Brain pericyte (primary cell): ENCODE measurements at regions not wholly inside any gene's neighbourhood (a gene's known extent, or its start where the extent isn't known, plus 50 kb on each side); places are given as distances from the start of the nearest gene placed in this dataset.
"Not testable (repeated sequence)": the region's sequence is repeated elsewhere in the genome, so short reads cannot be mapped to it uniquely, and the experiment has no call there.

Experiments used
- DNase-seq: peaks from one replicate; pipeline ENCODE4 v3.0.0-alpha.2; 2012; ENCODE audit warnings: low read depth, low spot score

- DNase-seq, result no peak
These were observed 772.7 kb upstream of the EPHA5 start for GRCh38 chr4:66443008-66443407.

DNA sequence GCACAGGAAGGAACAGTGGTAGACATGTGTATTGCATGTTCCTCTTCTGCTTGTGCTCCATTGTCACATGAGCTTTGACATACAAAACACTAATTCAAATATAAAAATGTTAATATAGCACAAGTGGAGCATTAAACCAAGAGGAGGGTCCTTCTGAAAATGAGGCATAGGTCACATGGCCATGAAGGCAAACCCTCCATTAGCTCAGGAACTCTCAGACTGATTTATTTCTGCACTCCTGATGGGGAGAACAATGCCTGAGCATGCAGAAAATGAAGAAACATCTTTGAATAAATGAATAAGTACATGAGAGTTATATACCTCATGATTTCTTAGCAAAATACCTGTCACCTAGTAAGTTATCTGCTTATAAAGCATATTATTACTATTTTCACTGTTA lies 769.2 kb upstream of the EPHA5 start:
- DNase-seq, result no peak

GRCh38 chr4:66433706-66434105 lies 763.4 kb upstream of the EPHA5 start:
- DNase-seq, result no peak

- no peak for DNase-seq
These were observed 760.6 kb upstream of the EPHA5 start for GRCh38 chr4:66430856-66431255.

GRCh38 chr4:66429276-66429675 lies 759.0 kb upstream of the EPHA5 start:
- DNase-seq, result no peak

- no peak for DNase-seq
These were observed 746.1 kb upstream of the EPHA5 start for GRCh38 chr4:66416425-66416824.

DNA sequence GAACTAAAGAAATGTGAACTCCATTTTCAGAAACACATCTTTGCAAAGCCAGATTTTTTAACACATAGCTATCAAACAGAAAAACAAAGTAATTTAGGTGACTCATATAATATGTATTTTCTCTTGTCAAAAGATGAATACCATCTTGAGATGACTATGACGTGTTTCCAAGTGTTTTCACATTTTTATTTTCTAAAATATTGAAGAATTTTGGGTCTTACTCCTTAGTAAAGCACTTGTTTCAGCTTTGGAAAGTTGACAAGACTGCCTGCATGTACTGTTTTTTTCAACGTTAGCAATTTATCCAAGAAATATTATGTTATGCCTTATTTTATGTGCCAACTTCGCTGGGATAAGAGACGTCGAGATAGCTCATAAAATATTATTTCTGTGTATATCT lies 733.9 kb upstream of the EPHA5 start:
- DNase-seq, result no peak

DNA sequence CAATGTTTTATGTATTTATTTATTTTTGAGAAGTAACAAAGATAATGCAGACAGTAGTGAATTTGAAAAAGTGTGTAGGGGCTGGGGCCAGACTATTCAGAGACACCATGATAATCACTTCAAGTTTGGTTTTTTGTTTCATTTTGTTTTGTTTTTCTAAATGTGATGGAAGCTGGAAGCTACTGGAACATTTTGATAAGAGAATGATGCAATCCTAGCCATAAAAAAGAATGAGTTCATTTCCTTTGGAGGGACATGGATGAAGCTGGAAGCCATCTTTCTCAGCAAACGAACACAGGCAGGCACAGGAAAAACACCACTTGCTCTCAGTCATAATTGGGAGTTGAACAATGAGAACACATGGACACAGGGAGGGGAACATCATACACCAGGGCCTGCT lies 706.6 kb upstream of the EPHA5 start:
- no peak for DNase-seq

GRCh38 chr4:66376396-66376795 lies 706.1 kb upstream of the EPHA5 start:
- DNase-seq, result no peak

GRCh38 chr4:66373268-66373667 lies 703.0 kb upstream of the EPHA5 start:
- DNase-seq, result no peak

- DNase-seq, result no peak
These were observed 702.4 kb upstream of the EPHA5 start for GRCh38 chr4:66372706-66373105.

GRCh38 chr4:66367043-66367660 lies 696.9 kb upstream of the EPHA5 start:
- no peak for DNase-seq

DNA sequence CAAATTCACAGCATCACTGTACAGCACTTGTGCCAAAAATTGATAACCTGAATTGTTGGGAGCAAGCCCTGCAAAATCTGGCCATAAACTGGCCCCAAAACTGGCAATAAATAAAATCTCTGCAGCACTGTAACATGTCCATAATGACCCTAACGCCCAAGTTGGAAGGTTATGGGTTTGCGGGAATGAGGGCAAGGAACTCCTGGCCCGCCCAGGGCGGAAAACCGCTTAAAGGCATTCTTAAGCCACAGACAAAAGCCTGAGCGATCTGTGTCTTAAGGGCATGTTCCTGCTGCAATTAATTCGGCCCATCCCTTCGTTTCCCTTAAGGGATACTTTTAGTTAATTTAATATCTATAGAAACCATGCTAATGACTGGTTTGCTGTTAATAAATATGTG lies 690.1 kb upstream of the EPHA5 start:
- not testable (repeated sequence) for DNase-seq

DNA sequence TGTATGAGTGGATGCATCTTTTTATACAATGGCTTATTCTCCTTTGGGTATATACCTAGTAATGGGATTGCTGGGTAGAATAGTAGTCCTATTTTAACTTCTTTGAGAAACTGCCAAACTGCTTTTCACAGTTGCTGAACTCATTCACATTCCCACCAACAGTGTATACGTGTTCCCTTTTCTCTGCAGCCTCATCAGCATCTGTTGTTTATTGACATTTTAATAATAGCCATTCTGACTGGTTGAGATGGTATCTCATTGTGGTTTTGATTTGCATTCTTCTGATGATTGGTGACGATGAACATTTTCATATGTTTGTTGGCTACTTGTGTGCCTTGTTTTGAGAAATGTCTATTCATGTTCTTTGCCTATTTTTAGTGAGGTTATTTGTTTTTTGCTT lies 687.0 kb upstream of the EPHA5 start:
- DNase-seq, result no peak

DNA sequence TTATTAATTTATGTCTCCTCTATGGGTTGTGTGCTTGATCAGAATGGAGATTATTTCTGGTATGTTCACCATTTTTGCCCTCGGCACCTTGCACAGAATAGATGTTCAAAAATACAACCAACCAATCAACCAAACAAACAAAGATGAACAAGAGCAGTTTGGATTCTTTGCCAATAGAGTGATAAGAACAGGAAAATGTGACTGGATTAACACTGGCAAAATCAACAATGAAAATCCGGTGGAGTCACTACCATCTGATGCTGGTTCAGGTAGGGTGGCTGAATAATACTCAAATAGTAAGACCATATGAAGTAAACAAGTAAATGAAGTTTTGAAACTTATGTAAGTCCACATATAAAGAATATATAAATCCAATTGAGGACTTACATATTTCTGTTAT lies 685.0 kb upstream of the EPHA5 start:
- no peak for DNase-seq

DNA sequence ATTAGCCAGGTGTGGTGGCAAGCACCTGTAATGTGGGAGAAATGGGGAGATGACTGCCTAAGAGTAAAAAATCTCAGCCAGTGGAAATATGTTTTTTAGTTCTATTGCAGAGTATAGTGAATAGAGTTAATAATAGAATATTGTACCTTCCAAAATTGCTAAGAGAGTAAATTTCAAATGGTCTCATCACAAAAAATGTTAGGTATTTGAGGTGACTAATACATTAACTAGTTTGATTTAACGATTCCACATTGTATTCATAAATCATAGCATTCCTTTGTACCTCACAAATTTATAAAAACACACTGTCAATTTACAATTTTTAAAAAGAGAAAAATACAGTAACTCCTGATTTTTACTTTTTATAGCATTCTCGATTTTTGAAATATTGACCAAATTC lies 681.5 kb upstream of the EPHA5 start:
- DNase-seq, result no peak

DNA sequence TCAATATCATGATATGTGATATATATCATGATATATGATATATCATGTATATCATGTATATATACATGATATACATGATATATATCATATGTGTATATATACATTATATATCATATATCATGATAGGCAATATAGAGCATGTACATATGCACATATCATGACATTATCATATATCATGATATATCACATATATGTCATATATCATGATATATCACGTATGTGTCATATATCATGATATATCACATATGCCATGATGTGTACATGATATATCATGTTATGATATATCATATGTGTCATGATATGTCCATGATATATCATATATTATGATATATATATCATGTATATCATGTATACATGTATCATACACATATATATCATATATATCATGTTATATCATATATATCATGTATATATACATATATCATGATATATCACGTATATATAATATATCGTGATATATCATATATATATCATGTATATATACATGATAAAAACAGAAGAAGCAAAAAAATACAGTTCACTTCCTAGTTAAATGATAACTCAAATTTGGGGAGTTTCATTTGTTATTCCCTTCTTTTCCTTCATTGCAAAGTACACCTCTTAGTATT lies 670.1 kb upstream of the EPHA5 start:
- DNase-seq, result no peak

DNA sequence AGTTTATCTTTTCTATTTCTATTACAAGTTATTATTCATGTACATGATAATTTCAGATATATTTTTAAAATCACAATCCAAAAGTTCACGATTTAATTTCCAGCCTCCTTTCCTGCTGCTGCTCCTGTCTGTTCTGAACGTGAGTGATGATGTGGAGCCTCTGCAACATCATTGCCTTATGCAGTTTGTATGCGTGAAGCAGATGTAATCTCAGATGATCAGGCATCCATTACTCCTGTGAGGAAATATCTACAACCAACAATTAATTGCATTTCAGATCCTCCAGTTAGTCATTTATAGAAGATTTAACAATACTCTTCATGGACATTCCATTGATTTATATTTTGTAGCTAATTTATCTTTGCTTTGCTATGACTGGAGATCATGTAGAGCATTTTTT lies 668.7 kb upstream of the EPHA5 start:
- DNase-seq, result no peak

DNA sequence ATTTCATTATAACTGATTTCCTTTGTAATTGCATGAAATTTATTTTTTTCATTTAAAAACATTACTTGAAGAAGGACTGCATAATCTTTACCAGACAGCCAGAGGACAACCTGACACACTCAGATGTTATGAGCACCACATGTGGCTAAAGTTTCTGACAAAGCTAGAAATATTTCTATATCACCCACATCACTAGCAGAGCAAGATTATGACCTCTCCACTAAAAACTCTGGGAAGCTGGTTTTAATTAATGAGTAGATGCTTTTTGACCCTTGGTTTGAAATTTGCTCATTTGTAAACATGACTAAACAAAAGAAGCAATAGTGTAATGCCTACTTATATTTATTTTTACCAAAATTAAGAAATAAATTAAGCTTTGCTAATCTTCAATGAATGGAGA lies 661.5 kb upstream of the EPHA5 start:
- DNase-seq, result no peak

GRCh38 chr4:66330125-66330524 lies 659.8 kb upstream of the EPHA5 start:
- DNase-seq, result no peak

- no peak for DNase-seq
These were observed 658.7 kb upstream of the EPHA5 start for GRCh38 chr4:66328803-66329574.

GRCh38 chr4:66307641-66308438 lies 637.6 kb upstream of the EPHA5 start:
- no peak for DNase-seq
